T-helper 2 cell treated with Interferon-gamma antibody and Interleukin-4, amounts not matched to agents 100 ng/mL and 5 ng/mL, for 36 hours (primary cell): ENCODE measurements at regions not wholly inside any gene's neighbourhood (a gene's known extent, or its start where the extent isn't known, plus 50 kb on each side); places are given as distances from the start of the nearest gene placed in this dataset.

ENCODE experiments used
- intact Hi-C: fragments of 100-400 bp; cut with micrococcal nuclease; formaldehyde crosslinking; loops from one replicate; pipeline ENCODE4 v1.15.1; 2023

DNA sequence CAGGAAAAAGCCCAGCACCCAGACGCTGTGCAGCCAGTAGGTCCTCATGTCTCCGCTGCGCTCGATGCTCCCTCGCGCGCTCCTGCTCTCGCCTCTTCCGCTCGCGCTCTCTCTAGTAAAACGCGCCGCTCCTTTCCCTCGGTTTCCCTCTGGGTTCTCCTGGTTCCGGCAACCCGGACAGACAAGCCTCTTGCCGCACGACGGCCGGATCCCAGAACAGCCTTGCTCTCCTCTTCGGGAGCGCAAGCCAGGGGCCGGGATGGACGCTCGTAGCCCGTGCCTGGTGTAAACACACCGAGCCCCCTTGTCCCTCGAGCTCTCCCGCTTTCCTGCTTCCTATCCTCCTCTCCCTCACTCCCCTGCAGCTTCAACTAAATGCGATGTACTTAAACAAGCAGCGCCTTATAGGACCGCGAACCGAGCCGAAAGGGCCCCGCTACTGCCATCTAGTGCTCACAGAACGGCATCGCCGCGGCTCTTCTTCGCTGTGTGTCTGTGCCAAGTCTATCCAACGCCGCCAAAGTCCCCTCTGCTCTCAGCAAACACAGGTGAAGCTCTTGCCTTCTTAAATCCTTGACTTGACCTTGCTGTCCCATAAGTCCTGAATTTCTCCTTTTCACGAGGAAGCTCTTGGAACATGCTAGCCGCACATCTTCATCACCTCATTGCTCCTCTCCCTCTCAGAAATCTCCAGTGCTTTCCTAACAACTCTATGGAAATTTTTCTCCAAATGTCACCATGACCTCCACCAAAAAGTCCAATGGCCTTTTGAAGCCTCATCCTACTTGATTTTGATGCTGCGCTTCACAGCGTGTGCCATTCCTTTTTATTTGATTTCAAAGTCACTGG is 1037.2 kb downstream of the IGSF11 start:
- intact Hi-C loops: no loop called here

GRCh38 chr3:117998071-117998470 is 1036.6 kb downstream of the IGSF11 start:
- intact Hi-C loops: no loop called here

DNA sequence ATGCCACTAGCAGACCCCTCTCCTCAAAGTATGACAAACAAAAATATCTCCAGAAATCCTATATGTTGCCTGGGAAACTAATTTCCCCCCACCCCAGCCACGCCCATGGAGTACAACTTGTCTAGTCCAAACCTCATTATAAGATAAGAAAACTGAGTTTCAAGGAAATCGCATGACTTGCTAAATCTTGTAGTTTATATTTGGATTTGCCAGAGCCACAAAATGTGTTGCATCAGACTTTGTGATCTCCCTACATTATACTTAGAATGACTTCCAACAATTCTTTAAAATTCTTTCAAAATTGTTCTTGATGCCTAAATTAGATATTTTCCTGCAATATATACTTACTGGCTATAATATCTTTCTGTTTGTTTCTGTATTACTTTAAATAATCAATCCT is 1034.4 kb downstream of the IGSF11 start:
- intact Hi-C loops: no loop called here

GRCh38 chr3:118001380-118001779 is 1033.3 kb downstream of the IGSF11 start:
- intact Hi-C loops: no loop called here

DNA sequence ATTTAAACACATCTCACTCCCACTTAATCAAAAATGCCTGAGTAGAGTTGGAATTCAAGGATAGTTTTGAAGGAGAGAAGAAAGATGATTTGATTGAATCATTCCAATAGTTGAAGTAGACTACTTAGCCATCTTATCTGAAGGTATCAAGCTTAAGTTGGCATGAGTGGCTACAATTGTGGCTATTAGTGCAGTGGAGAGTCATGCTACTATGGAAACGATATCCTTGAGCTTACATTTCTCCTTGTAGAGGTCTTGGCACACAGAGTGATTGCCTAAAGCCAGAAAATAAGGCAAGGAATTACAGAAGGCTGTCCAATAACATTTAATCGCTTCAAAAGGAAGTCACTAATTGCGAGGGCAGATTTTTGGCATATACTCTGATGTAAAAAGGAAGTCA is 1022.7 kb downstream of the IGSF11 start:
- intact Hi-C loops: no loop called here

DNA sequence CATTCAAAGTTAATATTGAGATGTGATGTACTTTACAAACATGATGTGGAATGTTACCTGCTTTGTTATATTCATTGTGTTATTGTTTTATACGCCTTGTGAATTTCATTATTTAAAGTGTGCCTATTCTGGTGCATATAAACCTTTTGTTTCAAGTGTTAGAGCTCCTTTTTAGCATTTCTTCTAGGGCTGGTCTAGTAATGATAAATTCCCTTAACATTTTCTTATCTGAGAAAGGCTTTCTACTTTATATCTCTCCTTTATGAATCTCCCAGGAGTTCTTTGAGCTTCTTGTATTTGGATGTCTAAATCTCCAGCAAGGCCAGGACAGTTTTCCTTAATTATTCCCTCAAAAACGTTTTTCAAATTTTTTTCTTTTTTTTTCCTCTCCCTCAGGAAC is 1005.6 kb downstream of the IGSF11 start:
- intact Hi-C loops: no loop called here

- intact Hi-C loops: no loop called here
These were observed 998.4 kb downstream of the IGSF11 start for GRCh38 chr3:118036215-118036614.

GRCh38 chr3:118055381-118055780 is 979.3 kb downstream of the IGSF11 start:
- intact Hi-C loops: no loop called here

DNA sequence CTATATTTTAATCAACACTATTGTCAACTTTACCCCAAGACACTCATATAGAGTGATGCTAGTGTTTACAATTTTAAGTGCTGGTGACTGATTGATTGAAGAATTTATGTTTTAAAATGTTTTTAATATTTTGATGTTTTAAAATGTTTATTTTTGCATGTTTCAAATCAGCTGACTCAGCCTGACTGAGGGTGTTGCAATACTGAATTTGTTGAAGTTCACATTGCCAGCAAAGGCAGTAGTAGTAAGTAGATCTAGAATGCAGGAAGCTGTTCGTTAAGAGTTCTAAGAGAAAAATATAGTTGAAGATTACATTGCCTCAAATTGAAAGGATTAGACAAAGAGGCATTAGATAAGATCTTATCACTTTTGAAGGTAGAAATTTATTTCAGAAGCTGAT is 977.6 kb downstream of the IGSF11 start:
- intact Hi-C loops: no loop called here

- intact Hi-C loops: no loop called here
These were observed 975.5 kb downstream of the IGSF11 start for GRCh38 chr3:118059096-118059495.

DNA sequence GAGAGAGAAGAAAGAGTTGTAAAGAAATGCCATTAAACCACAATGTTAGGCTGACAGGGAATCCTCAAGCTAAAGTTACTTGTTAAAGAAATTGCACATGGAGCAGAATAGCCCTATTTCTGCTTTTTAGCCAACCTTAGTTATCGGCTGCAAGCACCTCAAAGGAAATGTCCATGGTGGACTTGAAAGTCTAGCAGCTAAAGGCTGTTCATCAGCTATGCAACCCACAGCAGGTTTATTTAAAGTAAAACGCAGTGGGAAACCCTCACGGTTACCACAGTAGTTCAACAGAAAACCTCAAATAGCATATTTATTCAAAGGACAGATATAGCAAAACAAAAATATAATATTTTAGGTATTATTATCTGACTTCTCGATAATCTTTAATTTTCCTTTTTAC is 967.2 kb downstream of the IGSF11 start:
- intact Hi-C loops: no loop called here

GRCh38 chr3:118075873-118076272 is 958.8 kb downstream of the IGSF11 start:
- intact Hi-C loops: no loop called here

DNA sequence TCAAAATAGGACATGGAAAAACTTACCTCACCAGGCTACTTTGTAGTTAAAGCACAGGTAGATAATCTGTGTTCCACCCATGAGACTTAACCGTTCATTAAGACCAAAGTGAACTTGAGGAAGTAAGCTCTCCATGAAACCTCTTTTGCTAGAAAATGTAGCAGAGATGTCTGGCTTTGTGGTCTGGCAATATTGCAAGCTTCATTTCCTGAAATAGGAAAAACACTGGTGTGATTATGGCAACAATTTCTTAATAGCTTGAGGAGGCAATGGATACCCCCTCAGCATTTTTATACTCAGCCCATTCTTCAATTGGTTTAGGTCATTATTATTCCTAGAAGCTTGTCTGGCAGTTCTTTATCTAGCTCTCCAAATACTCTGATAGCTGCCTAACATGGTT is 957.3 kb downstream of the IGSF11 start:
- intact Hi-C loops: no loop called here

DNA sequence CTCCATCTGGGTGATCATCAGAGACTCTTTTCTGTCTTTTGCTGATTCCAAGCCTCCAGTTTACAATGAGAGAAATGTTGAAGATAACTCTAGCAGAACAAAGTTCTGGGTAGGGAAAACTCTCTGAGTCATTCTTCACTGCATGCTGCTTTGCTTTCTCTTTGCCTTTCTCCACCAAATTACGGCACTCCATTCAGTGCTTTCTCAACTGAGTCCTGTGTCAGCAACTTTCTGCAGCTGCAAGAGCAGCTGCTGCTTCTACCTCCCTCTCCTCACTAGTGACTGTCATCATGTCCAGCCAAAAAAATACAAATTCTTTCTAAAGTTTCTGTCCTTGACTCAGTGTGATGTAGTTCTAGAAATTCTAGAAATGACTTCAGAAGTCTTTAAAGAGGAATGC is 953.8 kb downstream of the IGSF11 start:
- intact Hi-C loops: no loop called here

DNA sequence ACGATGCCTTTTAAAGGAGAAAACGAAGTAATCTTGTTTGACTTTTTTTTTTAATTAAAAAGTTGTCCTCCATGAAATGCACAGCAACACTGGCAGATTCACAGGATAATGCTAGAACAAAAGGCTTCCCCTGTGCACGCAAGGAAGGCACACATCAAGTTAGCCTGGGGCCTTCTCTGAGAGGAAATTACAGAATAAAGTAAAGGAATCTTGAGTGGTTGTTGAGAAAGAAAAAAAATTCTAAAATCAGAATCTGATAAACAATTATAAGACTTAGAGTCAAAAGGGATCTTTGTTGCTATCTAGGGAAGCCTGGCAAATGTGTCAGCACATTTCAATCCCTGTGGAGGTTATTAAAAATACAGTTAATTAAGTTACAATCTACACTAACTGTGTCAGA is 946.0 kb downstream of the IGSF11 start:
- intact Hi-C loops: no loop called here

DNA sequence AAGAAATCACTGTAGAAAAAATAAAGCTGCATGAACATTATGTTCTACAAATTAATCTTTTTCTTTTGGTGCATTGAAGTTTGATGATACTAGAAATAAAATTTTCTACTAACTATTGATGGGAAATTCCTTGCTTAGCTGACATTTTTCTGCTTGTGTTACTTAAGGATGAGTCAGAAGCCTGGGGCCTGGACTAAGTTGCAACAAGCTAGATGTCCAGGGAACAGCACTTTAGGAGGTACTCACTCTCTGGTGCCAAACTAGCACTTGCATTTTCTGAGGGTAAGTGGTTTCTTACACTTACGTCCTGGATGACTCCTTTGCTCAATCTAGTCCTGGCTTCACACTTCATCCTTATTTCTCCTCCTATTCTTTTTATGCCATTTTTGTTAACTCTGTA is 945.1 kb downstream of the IGSF11 start:
- intact Hi-C loops: no loop called here

DNA sequence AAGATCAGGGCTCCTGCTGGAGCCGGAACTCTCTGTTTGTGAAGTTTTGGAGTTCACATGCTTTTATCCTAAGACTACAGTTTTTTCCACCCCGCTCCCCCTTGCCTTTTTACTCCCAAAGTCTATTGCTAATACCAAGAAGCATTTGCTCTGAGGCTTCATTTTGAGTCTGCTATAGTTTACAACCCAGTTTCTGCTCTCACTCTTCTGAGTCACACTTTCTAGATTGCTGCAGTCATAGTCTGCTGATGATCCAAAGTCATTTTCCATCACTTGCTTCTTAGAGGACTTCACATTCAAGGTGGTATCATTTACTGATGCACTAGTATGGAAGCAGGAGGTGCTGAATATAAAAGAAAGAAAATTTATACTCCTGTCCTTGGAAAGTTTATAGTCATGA is 937.4 kb downstream of the IGSF11 start:
- intact Hi-C loops: no loop called here

DNA sequence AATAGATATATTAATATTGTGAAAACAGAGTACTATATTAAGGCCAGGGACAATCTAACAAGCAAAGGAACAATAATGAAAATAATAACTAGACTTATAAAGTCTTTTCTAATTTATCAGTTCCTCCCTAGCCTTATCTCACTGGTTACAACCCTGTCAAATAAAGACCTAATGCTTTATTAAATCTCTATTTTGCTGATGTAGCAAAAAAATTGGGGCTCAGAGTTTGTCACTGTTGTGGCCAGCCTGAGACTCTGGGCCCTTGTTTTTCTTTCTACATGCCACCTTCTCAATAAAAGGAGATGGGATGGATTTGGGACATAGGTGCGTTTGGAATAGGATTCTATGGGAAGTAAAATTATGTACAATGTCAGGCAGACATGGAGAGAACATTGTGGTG is 937.0 kb downstream of the IGSF11 start:
- intact Hi-C loops: no loop called here

- intact Hi-C loops: no loop called here
These were observed 935.8 kb downstream of the IGSF11 start for GRCh38 chr3:118098827-118099226.

- intact Hi-C loops: no loop called here
These were observed 932.8 kb downstream of the IGSF11 start for GRCh38 chr3:118101891-118102290.

DNA sequence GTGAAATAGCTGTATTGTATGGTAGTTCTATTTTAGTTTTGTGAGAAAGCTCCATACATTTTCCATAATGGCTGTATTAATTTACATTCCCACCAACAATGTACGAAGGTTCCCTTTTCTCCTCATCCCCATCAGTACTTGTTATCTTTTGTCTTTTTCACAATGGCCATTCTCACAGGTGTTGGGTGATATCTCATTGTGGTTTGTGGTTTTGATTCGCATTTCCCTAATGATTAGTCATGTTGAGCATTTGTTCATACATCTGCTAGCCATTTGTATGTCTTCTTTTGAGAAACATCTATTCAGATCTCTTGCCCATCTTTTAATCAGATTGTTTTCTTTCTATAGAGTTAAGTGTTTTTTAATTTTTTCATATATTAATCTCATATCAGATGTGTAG is 931.9 kb downstream of the IGSF11 start:
- intact Hi-C loops: no loop called here

DNA sequence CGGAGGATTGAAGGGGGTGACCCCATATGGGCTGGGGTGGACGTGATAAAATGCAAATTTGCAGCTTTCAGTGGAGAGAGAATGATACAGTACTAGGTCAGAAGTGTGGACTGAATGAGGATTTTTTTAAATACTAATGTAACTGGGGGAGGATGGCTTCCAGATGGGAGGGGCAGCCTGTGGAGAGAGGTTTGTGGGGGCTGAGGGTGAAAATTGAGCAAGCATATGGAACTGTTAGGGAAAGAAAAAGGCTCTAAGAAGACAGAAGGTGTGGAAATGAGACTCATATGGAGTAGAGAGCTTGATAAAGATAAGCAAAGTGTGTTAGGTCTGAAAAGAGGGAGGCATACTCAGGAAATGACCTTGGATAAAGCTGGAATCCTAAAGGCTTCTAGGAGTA is 926.4 kb downstream of the IGSF11 start:
- intact Hi-C loops: no loop called here

GRCh38 chr3:118108769-118109168 is 925.9 kb downstream of the IGSF11 start:
- intact Hi-C loops: no loop called here

GRCh38 chr3:118110211-118110610 is 924.4 kb downstream of the IGSF11 start:
- intact Hi-C loops: no loop called here
